ENCODE measurements at regions not wholly inside any gene's neighbourhood (a gene's known extent, or its start where the extent isn't known, plus 50 kb on each side); places are given as distances from the start of the nearest gene placed in this dataset.
"Not testable (repeated sequence)": the region's sequence is repeated elsewhere in the genome, so short reads cannot be mapped to it uniquely, and the experiment has no call there.

DNA sequence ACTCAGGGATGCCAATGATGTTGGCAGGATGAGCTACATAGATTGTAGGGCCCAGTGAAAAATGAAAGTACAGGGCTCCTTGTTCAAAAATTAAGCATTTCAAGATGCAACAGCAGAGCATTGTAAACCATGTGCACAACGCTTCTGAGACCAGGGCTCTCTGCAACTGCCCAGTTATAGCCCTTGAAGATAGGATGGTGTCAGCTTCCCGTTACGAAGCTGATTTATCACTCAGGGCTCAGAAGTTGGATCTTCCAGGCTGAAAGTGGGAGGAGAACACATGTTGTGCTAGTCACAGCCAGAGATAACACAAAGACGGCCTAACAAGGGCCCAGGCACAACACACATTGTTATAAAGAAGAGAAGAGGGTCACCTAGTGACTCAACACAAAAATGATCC is 466.7 kb downstream of the TUBA3C start:
- FAIRE-seq: no peak
- Histone ChIP-seq H3K9me3 (ENCODE audit: control insufficient read depth in 2 of 3, insufficient read depth in 1 of 3, low read length in 3 of 3) (no peaks in the 10 kb centered on the region), H3K27ac (ENCODE audit: low read depth in 2 of 2, low read length in 2 of 2) (no peak overlapping the region), H3K27me3 (ENCODE audit: control insufficient read depth, insufficient read depth, low read length) (no peaks in the 10 kb centered on the region), H3K9ac (ENCODE audit: low read length in 3 of 3) (no peak overlapping the region), H3K4me1 (ENCODE audit: control insufficient read depth in 2 of 3, insufficient read depth in 2 of 3, low read depth in 1 of 3, low read length in 3 of 3) (no peaks in the 10 kb centered on the region), H3K36me3 (ENCODE audit: control insufficient read depth in 2 of 3, insufficient read depth in 3 of 3, low read length in 3 of 3) (no peaks in the 10 kb centered on the region), H3K4me3 (ENCODE audit: low read length in 3 of 3) (no peak overlapping the region)
- intact Hi-C loops (cut with DNase I): no loop called here
- TF ChIP-seq, protein P1, sequence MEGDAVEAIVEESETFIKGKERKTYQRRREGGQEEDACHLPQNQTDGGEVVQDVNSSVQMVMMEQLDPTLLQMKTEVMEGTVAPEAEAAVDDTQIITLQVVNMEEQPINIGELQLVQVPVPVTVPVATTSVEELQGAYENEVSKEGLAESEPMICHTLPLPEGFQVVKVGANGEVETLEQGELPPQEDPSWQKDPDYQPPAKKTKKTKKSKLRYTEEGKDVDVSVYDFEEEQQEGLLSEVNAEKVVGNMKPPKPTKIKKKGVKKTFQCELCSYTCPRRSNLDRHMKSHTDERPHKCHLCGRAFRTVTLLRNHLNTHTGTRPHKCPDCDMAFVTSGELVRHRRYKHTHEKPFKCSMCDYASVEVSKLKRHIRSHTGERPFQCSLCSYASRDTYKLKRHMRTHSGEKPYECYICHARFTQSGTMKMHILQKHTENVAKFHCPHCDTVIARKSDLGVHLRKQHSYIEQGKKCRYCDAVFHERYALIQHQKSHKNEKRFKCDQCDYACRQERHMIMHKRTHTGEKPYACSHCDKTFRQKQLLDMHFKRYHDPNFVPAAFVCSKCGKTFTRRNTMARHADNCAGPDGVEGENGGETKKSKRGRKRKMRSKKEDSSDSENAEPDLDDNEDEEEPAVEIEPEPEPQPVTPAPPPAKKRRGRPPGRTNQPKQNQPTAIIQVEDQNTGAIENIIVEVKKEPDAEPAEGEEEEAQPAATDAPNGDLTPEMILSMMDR (IDR thresholded peaks at IDR 0.05; ENCODE audit: borderline replicate concordance, extremely low read depth, insufficient read depth): no peak
- no peak for DNase-seq

DNA sequence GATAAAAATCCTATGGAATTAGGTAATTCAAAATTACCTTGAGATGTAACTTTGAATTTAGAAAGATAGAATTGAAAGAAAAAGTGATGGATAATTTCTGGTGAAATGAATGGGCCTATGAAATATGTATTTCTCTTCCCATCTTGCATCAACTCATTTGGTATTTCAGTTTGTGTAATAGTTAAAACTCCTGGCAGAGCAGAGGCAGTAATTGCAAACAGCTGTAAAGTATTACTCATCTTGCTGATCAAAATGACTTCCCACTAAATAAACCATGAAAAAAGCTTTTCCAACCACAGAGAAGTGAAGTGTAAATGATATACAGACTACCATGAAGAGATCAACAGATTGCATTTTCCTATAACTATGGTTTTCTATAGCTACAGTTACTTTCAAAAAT is 471.0 kb downstream of the TUBA3C start:
- H3K36me3 ChIP-seq (ENCODE audit: control insufficient read depth in 2 of 3, insufficient read depth in 3 of 3, low read length in 3 of 3); FAIRE-seq; intact Hi-C loops (cut with DNase I): not testable (repeated sequence)

DNA sequence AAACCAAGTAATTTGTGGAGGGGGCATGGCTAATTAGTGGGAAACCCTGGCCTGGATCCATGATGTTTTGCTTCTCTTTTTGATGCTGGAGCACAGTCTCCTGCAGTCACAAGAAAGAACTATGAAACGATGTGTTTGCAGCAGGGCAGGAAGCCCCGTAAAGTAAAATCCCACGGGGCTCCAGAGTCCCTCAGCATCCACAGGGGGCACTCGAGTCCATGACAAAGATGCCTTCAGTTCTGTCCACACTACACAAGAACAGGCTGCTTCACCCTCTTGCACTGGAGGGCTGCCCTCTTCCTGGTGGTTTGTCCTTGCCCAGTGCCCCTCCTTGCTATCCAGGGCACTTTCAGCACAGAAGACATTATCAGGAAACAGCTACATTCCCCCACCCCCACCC is 475.1 kb downstream of the TUBA3C start:
- H3K4me1 ChIP-seq (ENCODE audit: control insufficient read depth in 2 of 3, insufficient read depth in 2 of 3, low read depth in 1 of 3, low read length in 3 of 3); H3K27me3 ChIP-seq (ENCODE audit: control insufficient read depth, insufficient read depth, low read length); H3K9ac ChIP-seq (ENCODE audit: low read length in 3 of 3); H3K4me3 ChIP-seq (ENCODE audit: low read length in 3 of 3); FAIRE-seq; intact Hi-C loops (cut with DNase I); H3K27ac ChIP-seq (ENCODE audit: low read depth in 2 of 2, low read length in 2 of 2); H3K9me3 ChIP-seq (ENCODE audit: control insufficient read depth in 2 of 3, insufficient read depth in 1 of 3, low read length in 3 of 3); DNase-seq; H3K36me3 ChIP-seq (ENCODE audit: control insufficient read depth in 2 of 3, insufficient read depth in 3 of 3, low read length in 3 of 3): not testable (repeated sequence)
- TF ChIP-seq, protein P1 (IDR thresholded peaks at IDR 0.05; ENCODE audit: borderline replicate concordance, extremely low read depth, insufficient read depth): peak; percentile 20

More for the DNA sequence above, 471.0 kb downstream of the TUBA3C start:
- H3K4me3 ChIP-seq (ENCODE audit: low read length in 3 of 3); H3K9me3 ChIP-seq (ENCODE audit: control insufficient read depth in 2 of 3, insufficient read depth in 1 of 3, low read length in 3 of 3); H3K27ac ChIP-seq (ENCODE audit: low read depth in 2 of 2, low read length in 2 of 2); H3K27me3 ChIP-seq (ENCODE audit: control insufficient read depth, insufficient read depth, low read length); H3K4me1 ChIP-seq (ENCODE audit: control insufficient read depth in 2 of 3, insufficient read depth in 2 of 3, low read depth in 1 of 3, low read length in 3 of 3); DNase-seq; H3K9ac ChIP-seq (ENCODE audit: low read length in 3 of 3): not testable (repeated sequence)

DNA sequence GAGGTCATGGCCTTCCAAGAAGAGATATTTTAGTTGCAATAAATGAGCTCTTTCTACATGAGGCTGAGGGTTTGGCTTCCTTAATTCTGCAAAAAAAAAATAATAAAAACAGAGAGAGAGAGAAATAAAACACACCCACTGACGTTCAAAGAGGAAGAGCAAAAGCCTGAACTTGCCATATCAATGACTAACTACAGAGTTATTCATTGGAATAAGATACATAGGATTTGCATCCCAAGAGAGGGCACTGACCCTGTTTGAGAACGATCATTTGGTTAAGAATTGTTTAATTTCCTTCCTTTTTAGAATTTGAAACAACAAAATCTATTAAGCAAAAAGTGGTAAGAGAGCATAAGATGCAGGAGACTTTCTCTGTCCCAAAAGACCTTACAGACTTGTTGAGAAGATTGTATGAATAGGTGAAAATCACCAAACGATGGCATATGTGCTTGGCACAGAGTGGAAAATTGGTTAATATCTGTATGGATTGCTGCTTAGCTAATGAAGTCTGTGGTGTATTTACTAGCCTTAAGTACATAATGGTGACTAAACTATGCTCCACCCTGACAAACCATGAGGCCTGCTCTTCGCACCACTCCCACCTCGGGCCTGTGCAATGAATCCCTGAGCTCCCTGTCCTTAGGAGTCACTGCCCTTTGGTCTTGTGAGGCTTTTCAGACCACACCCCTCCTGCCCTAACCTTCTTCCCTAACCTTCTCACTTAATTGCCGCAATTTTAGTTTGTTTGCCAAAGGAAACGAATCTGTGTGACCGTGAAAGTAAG is 479.0 kb downstream of the TUBA3C start:
- not testable (repeated sequence) for H3K27me3 ChIP-seq (ENCODE audit: control insufficient read depth, insufficient read depth, low read length); FAIRE-seq

DNA sequence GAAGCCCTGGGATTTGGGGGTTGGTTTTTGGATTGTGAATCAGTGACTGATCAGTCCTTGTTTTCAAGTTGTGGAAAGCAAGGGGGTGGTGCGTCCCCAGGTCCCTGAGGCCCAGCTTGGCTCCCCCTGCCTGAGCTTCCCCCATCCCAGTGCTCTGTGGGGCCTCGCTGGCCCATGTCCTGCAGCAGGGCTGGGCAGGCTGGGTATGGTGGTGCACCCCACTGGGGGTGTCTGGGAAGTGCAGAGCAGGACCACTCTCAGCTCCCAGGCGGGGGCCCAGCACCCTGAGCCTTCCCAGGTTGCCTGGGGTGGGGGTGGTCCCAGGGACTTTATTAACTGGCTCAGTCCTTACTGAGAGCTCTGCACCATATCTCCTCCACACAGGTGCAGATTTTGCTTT is 483.3 kb downstream of the TUBA3C start:
- H3K4me1 ChIP-seq (ENCODE audit: control insufficient read depth in 2 of 3, insufficient read depth in 2 of 3, low read depth in 1 of 3, low read length in 3 of 3); H3K4me3 ChIP-seq (ENCODE audit: low read length in 3 of 3); H3K9ac ChIP-seq (ENCODE audit: low read length in 3 of 3); FAIRE-seq; H3K27me3 ChIP-seq (ENCODE audit: control insufficient read depth, insufficient read depth, low read length); intact Hi-C loops (cut with DNase I); H3K9me3 ChIP-seq (ENCODE audit: control insufficient read depth in 2 of 3, insufficient read depth in 1 of 3, low read length in 3 of 3); H3K36me3 ChIP-seq (ENCODE audit: control insufficient read depth in 2 of 3, insufficient read depth in 3 of 3, low read length in 3 of 3); H3K27ac ChIP-seq (ENCODE audit: low read depth in 2 of 2, low read length in 2 of 2): not testable (repeated sequence)
- DNase-seq: peak in 1 of 5 donors; percentile 59

More for the DNA sequence above, 479.0 kb downstream of the TUBA3C start:
- intact Hi-C loops (cut with DNase I); H3K4me3 ChIP-seq (ENCODE audit: low read length in 3 of 3); H3K9ac ChIP-seq (ENCODE audit: low read length in 3 of 3); H3K9me3 ChIP-seq (ENCODE audit: control insufficient read depth in 2 of 3, insufficient read depth in 1 of 3, low read length in 3 of 3); H3K4me1 ChIP-seq (ENCODE audit: control insufficient read depth in 2 of 3, insufficient read depth in 2 of 3, low read depth in 1 of 3, low read length in 3 of 3); H3K36me3 ChIP-seq (ENCODE audit: control insufficient read depth in 2 of 3, insufficient read depth in 3 of 3, low read length in 3 of 3); DNase-seq; H3K27ac ChIP-seq (ENCODE audit: low read depth in 2 of 2, low read length in 2 of 2): not testable (repeated sequence)

DNA sequence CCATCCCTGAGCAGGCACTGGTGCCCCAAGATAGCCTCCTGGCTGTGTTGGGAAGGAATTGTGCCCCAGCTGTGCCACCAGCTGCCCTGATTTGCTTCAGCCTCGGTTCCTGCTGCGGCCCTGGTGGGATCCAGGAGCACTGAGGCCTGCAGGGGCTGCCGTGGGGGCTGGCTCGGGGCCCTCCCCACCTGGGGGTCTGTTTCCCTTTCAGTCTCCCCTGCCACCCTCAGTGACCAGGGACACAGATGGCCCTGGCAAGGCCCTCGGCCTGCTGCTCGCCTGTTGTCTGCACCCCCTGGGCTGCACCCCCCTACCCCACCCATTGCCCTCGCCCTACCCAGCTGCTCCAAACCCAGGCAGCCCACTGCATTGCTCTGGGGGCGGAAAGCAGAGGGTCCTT is 483.8 kb downstream of the TUBA3C start:
- H3K9ac ChIP-seq (ENCODE audit: low read length in 3 of 3); H3K4me3 ChIP-seq (ENCODE audit: low read length in 3 of 3); H3K36me3 ChIP-seq (ENCODE audit: control insufficient read depth in 2 of 3, insufficient read depth in 3 of 3, low read length in 3 of 3); intact Hi-C loops (cut with DNase I); H3K27me3 ChIP-seq (ENCODE audit: control insufficient read depth, insufficient read depth, low read length); H3K9me3 ChIP-seq (ENCODE audit: control insufficient read depth in 2 of 3, insufficient read depth in 1 of 3, low read length in 3 of 3); FAIRE-seq; H3K27ac ChIP-seq (ENCODE audit: low read depth in 2 of 2, low read length in 2 of 2); H3K4me1 ChIP-seq (ENCODE audit: control insufficient read depth in 2 of 3, insufficient read depth in 2 of 3, low read depth in 1 of 3, low read length in 3 of 3): not testable (repeated sequence)
- DNase-seq: peak in 1 of 5 donors; percentile 57

DNA sequence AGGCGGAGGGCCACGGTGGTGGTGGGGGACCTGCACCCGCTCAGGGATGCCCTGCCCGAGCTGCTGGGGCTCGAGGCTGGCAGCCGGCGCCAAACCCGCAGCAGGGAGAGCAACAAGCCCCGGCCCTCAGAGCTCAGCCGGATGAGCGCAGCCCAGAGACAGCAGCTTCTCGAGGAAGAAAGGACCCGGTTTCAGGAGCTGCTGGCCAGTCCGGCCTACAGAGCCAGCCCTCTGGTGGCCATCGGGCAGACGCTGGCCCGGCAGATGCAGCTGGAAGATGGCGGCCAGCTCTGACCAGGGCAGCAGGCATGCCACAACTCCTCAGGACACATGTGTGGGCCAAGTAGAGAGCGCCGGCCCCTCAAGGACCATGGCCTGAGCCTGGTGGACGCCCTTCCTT is 484.4 kb downstream of the TUBA3C start:
- H3K4me3 ChIP-seq (ENCODE audit: low read length in 3 of 3); intact Hi-C loops (cut with DNase I); FAIRE-seq; H3K27me3 ChIP-seq (ENCODE audit: control insufficient read depth, insufficient read depth, low read length); H3K36me3 ChIP-seq (ENCODE audit: control insufficient read depth in 2 of 3, insufficient read depth in 3 of 3, low read length in 3 of 3); H3K27ac ChIP-seq (ENCODE audit: low read depth in 2 of 2, low read length in 2 of 2); H3K9ac ChIP-seq (ENCODE audit: low read length in 3 of 3); DNase-seq; H3K9me3 ChIP-seq (ENCODE audit: control insufficient read depth in 2 of 3, insufficient read depth in 1 of 3, low read length in 3 of 3); H3K4me1 ChIP-seq (ENCODE audit: control insufficient read depth in 2 of 3, insufficient read depth in 2 of 3, low read depth in 1 of 3, low read length in 3 of 3): not testable (repeated sequence)
